OCI-LY1 (cell line): ENCODE measurements at regions not wholly inside any gene's neighbourhood (a gene's known extent, or its start where the extent isn't known, plus 50 kb on each side); places are given as distances from the start of the nearest gene placed in this dataset.

Experiments
- H2AFZ ChIP-seq: fragments of 200-600 bp; sonication (generic), shearing (Covaris generic); 2 replicates; pipeline ENCODE4 v1.6.0; 2014; ENCODE audit warnings: antibody characterized with exemption, mild to moderate bottlenecking, low read length
- H3F3A ChIP-seq: fragments of 200-600 bp; sonication (generic), shearing (Covaris generic); 2 replicates; pipeline ENCODE4 v1.6.0; 2014; ENCODE audit warnings: mild to moderate bottlenecking, antibody characterized with exemption, low read length, moderate library complexity; ENCODE audit not compliant: insufficient read depth
- H3K27ac ChIP-seq: fragments of 200-600 bp; sonication (generic); 2 replicates; pipeline ENCODE4 v1.5.1; 2014; ENCODE audit warnings: low read length, mixed run types, mild to moderate bottlenecking, low read depth; ENCODE audit not compliant: poor library complexity, severe bottlenecking
- H3K27me3 ChIP-seq: fragments of 200-600 bp; sonication (generic); 2 replicates; pipeline ENCODE4 v1.6.0; 2014; ENCODE audit warnings: antibody characterized with exemption, mild to moderate bottlenecking, low read length, moderate library complexity; ENCODE audit not compliant: insufficient read depth
- H3K36me3 ChIP-seq: fragments of 200-600 bp; sonication (generic); 2 replicates; pipeline ENCODE4 v1.6.1; 2014; ENCODE audit warnings: mild to moderate bottlenecking, antibody characterized with exemption, low read length, moderate library complexity, mixed read lengths; ENCODE audit not compliant: insufficient read depth
- H3K4me1 ChIP-seq: fragments of 200-600 bp; sonication (generic); 2 replicates; pipeline ENCODE4 v1.5.1; 2014; ENCODE audit warnings: mild to moderate bottlenecking, low read length, moderate library complexity; ENCODE audit not compliant: insufficient read depth, severe bottlenecking
- H3K4me2 ChIP-seq: fragments of 200-600 bp; sonication (generic), shearing (Covaris generic); 2 replicates; pipeline ENCODE4 v1.6.1; 2014; ENCODE audit warnings: low read length
- H3K4me3 ChIP-seq: fragments of 200-600 bp; sonication (generic); 2 replicates; pipeline ENCODE4 v1.5.1; 2014; ENCODE audit warnings: low read length, low read depth, mild to moderate bottlenecking, mixed read lengths; ENCODE audit not compliant: poor library complexity, severe bottlenecking
- H3K79me2 ChIP-seq: fragments of 200-600 bp; shearing (Covaris generic); 2 replicates; pipeline ENCODE4 v1.6.1; 2016; ENCODE audit warnings: mixed run types, low read length, mixed read lengths; ENCODE audit not compliant: insufficient read depth
- H3K9ac ChIP-seq: fragments of 200-600 bp; sonication (generic), shearing (Covaris generic); 2 replicates; pipeline ENCODE4 v1.6.1; 2014; ENCODE audit warnings: mild to moderate bottlenecking, low read length, mixed read lengths
- H3K9me2 ChIP-seq: fragments of 200-600 bp; sonication (generic), shearing (Covaris generic); 2 replicates; pipeline ENCODE4 v1.6.1; 2014; ENCODE audit warnings: low read depth, mild to moderate bottlenecking, low read length, mixed read lengths
- H3K9me3 ChIP-seq: fragments of 200-600 bp; shearing (Covaris generic); 2 replicates; pipeline ENCODE4 v1.6.1; 2014; ENCODE audit warnings: low read length, mixed read lengths
- H4K20me1 ChIP-seq: fragments of 200-600 bp; sonication (generic), shearing (Covaris generic); 2 replicates; pipeline ENCODE4 v1.6.0; 2016; ENCODE audit warnings: mild to moderate bottlenecking, low read length; ENCODE audit not compliant: insufficient read depth
- CTCF ChIP-seq: fragments of 200-600 bp; sonication (generic), shearing (Covaris generic); IDR thresholded peaks from 2 replicates; pipeline ENCODE4 v1.5.1; 2017; ENCODE audit warnings: mild to moderate bottlenecking, antibody characterized with exemption, low read length, moderate library complexity, mixed read lengths
- EZH2 ChIP-seq: fragments of 200-600 bp; sonication (generic), shearing (Covaris generic); IDR thresholded peaks from 2 replicates; pipeline ENCODE4 v1.8.0; 2017; ENCODE audit warnings: borderline replicate concordance, mixed run types, mild to moderate bottlenecking, antibody characterized with exemption, low read length, moderate library complexity, mixed read lengths

GRCh38 chr2:194015751-194016150, 1641.3 kb upstream of the SLC39A10 start:
- Histone ChIP-seq H3K4me3 (no peak overlapping the region), H3K79me2 (no peaks in the 10 kb centered on the region), H3K4me1 (no peaks in the 10 kb centered on the region), H3K27me3 (no peaks in the 10 kb centered on the region), H3K36me3 (no peaks in the 10 kb centered on the region), H3K9me3 (no peaks in the 10 kb centered on the region), H4K20me1 (no peaks in the 10 kb centered on the region), H3K27ac (no peak overlapping the region), H3K9me2 (no peaks in the 10 kb centered on the region), H3K9ac (no peak overlapping the region), H3F3A (no peaks in the 10 kb centered on the region), H3K4me2 (no peak overlapping the region), H2AFZ (no peak overlapping the region)
- TF ChIP-seq EZH2 (no peak), CTCF (no peak)

DNA sequence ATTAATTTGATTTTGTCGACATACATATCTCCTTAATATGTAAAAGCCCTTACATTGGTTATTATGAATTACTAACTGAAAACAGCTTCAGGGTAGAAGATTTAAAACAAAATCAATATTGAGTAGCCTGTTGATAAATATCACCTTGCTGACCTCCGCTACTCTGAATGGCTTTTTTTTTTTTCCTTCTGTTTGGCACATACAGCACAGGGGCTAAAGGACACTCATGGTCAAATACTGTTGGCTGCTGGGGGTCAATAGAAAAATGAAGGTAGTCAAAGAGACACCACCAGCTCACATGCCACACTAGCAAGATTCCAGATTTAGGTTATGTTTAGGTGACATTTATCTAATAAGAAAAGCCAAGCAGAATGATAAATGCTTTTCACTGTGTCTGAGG, 1642.4 kb upstream of the SLC39A10 start:
- Histone ChIP-seq H3K9me2 (no peaks in the 10 kb centered on the region), H3K79me2 (no peaks in the 10 kb centered on the region), H3K27me3 (no peaks in the 10 kb centered on the region), H3K36me3 (no peaks in the 10 kb centered on the region), H3F3A (no peaks in the 10 kb centered on the region), H2AFZ (no peak overlapping the region), H3K9me3 (no peaks in the 10 kb centered on the region), H3K27ac (no peak overlapping the region), H4K20me1 (no peaks in the 10 kb centered on the region), H3K4me2 (no peak overlapping the region), H3K4me1 (no peaks in the 10 kb centered on the region), H3K9ac (no peak overlapping the region), H3K4me3 (no peak overlapping the region)
- TF ChIP-seq EZH2 (no peak), CTCF (no peak)

- H3K9me3 ChIP-seq, result no peaks in the 10 kb centered on the region
- no peaks in the 10 kb centered on the region for H3F3A ChIP-seq
- no peak overlapping the region for H2AFZ ChIP-seq
- H3K27me3 ChIP-seq, result no peaks in the 10 kb centered on the region
- no peaks in the 10 kb centered on the region for H3K36me3 ChIP-seq
- H3K9me2 ChIP-seq, result no peaks in the 10 kb centered on the region
- TF ChIP-seq CTCF (no peak), EZH2 (no peak)
- no peak overlapping the region for H3K4me2 ChIP-seq
- no peak overlapping the region for H3K27ac ChIP-seq
- no peaks in the 10 kb centered on the region for H3K79me2 ChIP-seq
- no peaks in the 10 kb centered on the region for H3K4me1 ChIP-seq
- no peak overlapping the region for H3K9ac ChIP-seq
- no peak overlapping the region for H3K4me3 ChIP-seq
- H4K20me1 ChIP-seq, result no peaks in the 10 kb centered on the region
Measured at GRCh38 chr2:194004590-194005206, 1652.3 kb upstream of the SLC39A10 start.
